OCI-LY1 (cell line): ENCODE measurements at regions not wholly inside any gene's neighbourhood (a gene's known extent, or its start where the extent isn't known, plus 50 kb on each side); places are given as distances from the start of the nearest gene placed in this dataset.

Experiments used
- EZH2 ChIP-seq: fragments of 200-600 bp; sonication (generic), shearing (Covaris generic); IDR thresholded peaks from 2 replicates; pipeline ENCODE4 v1.8.0; 2017; ENCODE audit warnings: borderline replicate concordance, mixed run types, mild to moderate bottlenecking, antibody characterized with exemption, low read length, moderate library complexity, mixed read lengths
- TF ChIP-seq, protein P1 (sequence below): fragments of 200-600 bp; sonication (generic), shearing (Covaris generic); IDR thresholded peaks from 2 replicates; pipeline ENCODE4 v1.5.1; 2017; ENCODE audit warnings: mild to moderate bottlenecking, antibody characterized with exemption, low read length, moderate library complexity, mixed read lengths

DNA sequence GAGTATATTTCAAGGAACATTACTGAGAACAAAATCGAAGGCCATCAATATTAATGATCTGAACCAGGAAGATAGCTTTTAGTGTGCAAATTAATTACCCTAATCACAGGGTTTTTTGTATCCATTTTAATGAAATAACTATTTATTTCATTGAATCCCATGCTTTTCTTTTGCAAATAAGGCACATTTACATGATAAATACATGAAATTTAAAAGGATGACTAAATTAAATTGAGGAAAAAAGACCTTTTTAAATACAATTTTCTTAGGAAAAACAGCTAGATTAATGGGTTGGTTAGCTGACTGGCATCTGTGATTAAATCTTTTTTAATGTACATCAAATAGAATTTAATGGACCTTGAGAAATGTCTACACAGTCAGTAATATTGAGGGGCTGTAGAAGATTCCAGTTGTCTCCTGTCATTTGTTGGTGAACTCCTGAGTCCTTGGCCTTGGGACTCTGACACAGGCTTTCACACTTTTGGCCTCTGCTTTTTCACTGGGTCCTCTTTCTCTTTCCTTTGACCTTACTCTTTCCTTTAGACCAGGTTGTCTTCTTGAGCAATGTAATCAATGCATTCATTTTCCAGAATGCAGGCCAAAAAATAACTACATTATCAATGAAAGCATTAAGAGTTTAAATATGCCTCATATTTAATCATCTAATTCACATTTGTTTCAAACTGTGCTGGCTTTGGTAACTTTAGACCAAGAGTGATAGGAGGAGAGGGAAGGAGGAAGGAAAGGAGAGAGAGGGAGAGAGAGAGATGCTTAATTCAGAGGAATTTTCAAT is 511.5 kb downstream of the ZNF608 start:
- no peak for TF ChIP-seq EZH2
- TF ChIP-seq, protein P1, sequence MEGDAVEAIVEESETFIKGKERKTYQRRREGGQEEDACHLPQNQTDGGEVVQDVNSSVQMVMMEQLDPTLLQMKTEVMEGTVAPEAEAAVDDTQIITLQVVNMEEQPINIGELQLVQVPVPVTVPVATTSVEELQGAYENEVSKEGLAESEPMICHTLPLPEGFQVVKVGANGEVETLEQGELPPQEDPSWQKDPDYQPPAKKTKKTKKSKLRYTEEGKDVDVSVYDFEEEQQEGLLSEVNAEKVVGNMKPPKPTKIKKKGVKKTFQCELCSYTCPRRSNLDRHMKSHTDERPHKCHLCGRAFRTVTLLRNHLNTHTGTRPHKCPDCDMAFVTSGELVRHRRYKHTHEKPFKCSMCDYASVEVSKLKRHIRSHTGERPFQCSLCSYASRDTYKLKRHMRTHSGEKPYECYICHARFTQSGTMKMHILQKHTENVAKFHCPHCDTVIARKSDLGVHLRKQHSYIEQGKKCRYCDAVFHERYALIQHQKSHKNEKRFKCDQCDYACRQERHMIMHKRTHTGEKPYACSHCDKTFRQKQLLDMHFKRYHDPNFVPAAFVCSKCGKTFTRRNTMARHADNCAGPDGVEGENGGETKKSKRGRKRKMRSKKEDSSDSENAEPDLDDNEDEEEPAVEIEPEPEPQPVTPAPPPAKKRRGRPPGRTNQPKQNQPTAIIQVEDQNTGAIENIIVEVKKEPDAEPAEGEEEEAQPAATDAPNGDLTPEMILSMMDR = no peak
